OCI-LY1 (cell line): ENCODE measurements at regions not wholly inside any gene's neighbourhood (a gene's known extent, or its start where the extent isn't known, plus 50 kb on each side); places are given as distances from the start of the nearest gene placed in this dataset.

Experiments used
- H2AFZ ChIP-seq: fragments of 200-600 bp; sonication (generic), shearing (Covaris generic); 2 replicates; pipeline ENCODE4 v1.6.0; 2014; ENCODE audit warnings: antibody characterized with exemption, mild to moderate bottlenecking, low read length
- H3F3A ChIP-seq: fragments of 200-600 bp; sonication (generic), shearing (Covaris generic); 2 replicates; pipeline ENCODE4 v1.6.0; 2014; ENCODE audit warnings: mild to moderate bottlenecking, antibody characterized with exemption, low read length, moderate library complexity; ENCODE audit not compliant: insufficient read depth
- H3K27ac ChIP-seq: fragments of 200-600 bp; sonication (generic); 2 replicates; pipeline ENCODE4 v1.5.1; 2014; ENCODE audit warnings: low read length, mixed run types, mild to moderate bottlenecking, low read depth; ENCODE audit not compliant: poor library complexity, severe bottlenecking
- H3K27me3 ChIP-seq: fragments of 200-600 bp; sonication (generic); 2 replicates; pipeline ENCODE4 v1.6.0; 2014; ENCODE audit warnings: antibody characterized with exemption, mild to moderate bottlenecking, low read length, moderate library complexity; ENCODE audit not compliant: insufficient read depth
- H3K36me3 ChIP-seq: fragments of 200-600 bp; sonication (generic); 2 replicates; pipeline ENCODE4 v1.6.1; 2014; ENCODE audit warnings: mild to moderate bottlenecking, antibody characterized with exemption, low read length, moderate library complexity, mixed read lengths; ENCODE audit not compliant: insufficient read depth
- H3K4me1 ChIP-seq: fragments of 200-600 bp; sonication (generic); 2 replicates; pipeline ENCODE4 v1.5.1; 2014; ENCODE audit warnings: mild to moderate bottlenecking, low read length, moderate library complexity; ENCODE audit not compliant: insufficient read depth, severe bottlenecking
- H3K4me2 ChIP-seq: fragments of 200-600 bp; sonication (generic), shearing (Covaris generic); 2 replicates; pipeline ENCODE4 v1.6.1; 2014; ENCODE audit warnings: low read length
- H3K4me3 ChIP-seq: fragments of 200-600 bp; sonication (generic); 2 replicates; pipeline ENCODE4 v1.5.1; 2014; ENCODE audit warnings: low read length, low read depth, mild to moderate bottlenecking, mixed read lengths; ENCODE audit not compliant: poor library complexity, severe bottlenecking
- H3K79me2 ChIP-seq: fragments of 200-600 bp; shearing (Covaris generic); 2 replicates; pipeline ENCODE4 v1.6.1; 2016; ENCODE audit warnings: mixed run types, low read length, mixed read lengths; ENCODE audit not compliant: insufficient read depth
- H3K9ac ChIP-seq: fragments of 200-600 bp; sonication (generic), shearing (Covaris generic); 2 replicates; pipeline ENCODE4 v1.6.1; 2014; ENCODE audit warnings: mild to moderate bottlenecking, low read length, mixed read lengths
- H3K9me2 ChIP-seq: fragments of 200-600 bp; sonication (generic), shearing (Covaris generic); 2 replicates; pipeline ENCODE4 v1.6.1; 2014; ENCODE audit warnings: low read depth, mild to moderate bottlenecking, low read length, mixed read lengths
- H3K9me3 ChIP-seq: fragments of 200-600 bp; shearing (Covaris generic); 2 replicates; pipeline ENCODE4 v1.6.1; 2014; ENCODE audit warnings: low read length, mixed read lengths
- H4K20me1 ChIP-seq: fragments of 200-600 bp; sonication (generic), shearing (Covaris generic); 2 replicates; pipeline ENCODE4 v1.6.0; 2016; ENCODE audit warnings: mild to moderate bottlenecking, low read length; ENCODE audit not compliant: insufficient read depth
- CTCF ChIP-seq: fragments of 200-600 bp; sonication (generic), shearing (Covaris generic); IDR thresholded peaks from 2 replicates; pipeline ENCODE4 v1.5.1; 2017; ENCODE audit warnings: mild to moderate bottlenecking, antibody characterized with exemption, low read length, moderate library complexity, mixed read lengths
- EZH2 ChIP-seq: fragments of 200-600 bp; sonication (generic), shearing (Covaris generic); IDR thresholded peaks from 2 replicates; pipeline ENCODE4 v1.8.0; 2017; ENCODE audit warnings: borderline replicate concordance, mixed run types, mild to moderate bottlenecking, antibody characterized with exemption, low read length, moderate library complexity, mixed read lengths

- Histone ChIP-seq H3K27ac (no peak overlapping the region), H3K27me3 (no peaks in the 10 kb centered on the region), H3K9ac (no peak overlapping the region), H3F3A (no peaks in the 10 kb centered on the region), H3K79me2 (no peaks in the 10 kb centered on the region), H3K4me3 (no peak overlapping the region), H2AFZ (no peak overlapping the region), H3K36me3 (no peaks in the 10 kb centered on the region), H3K9me2 (no peaks in the 10 kb centered on the region), H3K9me3 (no peaks in the 10 kb centered on the region), H3K4me2 (no peak overlapping the region), H4K20me1 (no peaks in the 10 kb centered on the region), H3K4me1 (no peaks in the 10 kb centered on the region)
- TF ChIP-seq EZH2 (no peak), CTCF (no peak)
Observed at GRCh38 chr3:82044930-82045705, 283.7 kb upstream of the GBE1 start.

GRCh38 chr3:82038556-82038955 is 277.1 kb upstream of the GBE1 start:
- H3K9me3 ChIP-seq: no peaks in the 10 kb centered on the region
- no peak overlapping the region for H3K27ac ChIP-seq
- no peaks in the 10 kb centered on the region for H3F3A ChIP-seq
- no peak overlapping the region for H3K4me3 ChIP-seq
- H3K4me1 ChIP-seq: no peaks in the 10 kb centered on the region
- no peak overlapping the region for H3K9ac ChIP-seq
- no peaks in the 10 kb centered on the region for H3K27me3 ChIP-seq
- H3K79me2 ChIP-seq: no peaks in the 10 kb centered on the region
- H4K20me1 ChIP-seq: no peaks in the 10 kb centered on the region
- H3K4me2 ChIP-seq: no peak overlapping the region
- TF ChIP-seq EZH2: no peak
- TF ChIP-seq CTCF: no peak
- no peaks in the 10 kb centered on the region for H3K9me2 ChIP-seq
- H2AFZ ChIP-seq: no peak overlapping the region
- no peaks in the 10 kb centered on the region for H3K36me3 ChIP-seq

GRCh38 chr3:82033186-82033585 is 271.7 kb upstream of the GBE1 start:
- no peak overlapping the region for H3K27ac ChIP-seq
- H3K4me2 ChIP-seq: no peak overlapping the region
- no peaks in the 10 kb centered on the region for H3K36me3 ChIP-seq
- H3K9me2 ChIP-seq: no peaks in the 10 kb centered on the region
- TF ChIP-seq EZH2: no peak
- no peak for TF ChIP-seq CTCF
- no peaks in the 10 kb centered on the region for H4K20me1 ChIP-seq
- no peaks in the 10 kb centered on the region for H3K79me2 ChIP-seq
- H3K9me3 ChIP-seq: no peaks in the 10 kb centered on the region
- no peaks in the 10 kb centered on the region for H3F3A ChIP-seq
- no peaks in the 10 kb centered on the region for H3K27me3 ChIP-seq
- H2AFZ ChIP-seq: no peak overlapping the region
- no peak overlapping the region for H3K4me3 ChIP-seq
- H3K9ac ChIP-seq: no peak overlapping the region
- no peaks in the 10 kb centered on the region for H3K4me1 ChIP-seq
